Femur (tissue), 1 donor: ENCODE measurements at regions not wholly inside any gene's neighbourhood (a gene's known extent, or its start where the extent isn't known, plus 50 kb on each side); places are given as distances from the start of the nearest gene placed in this dataset.
"Not testable (repeated sequence)": the region's sequence is repeated elsewhere in the genome, so short reads cannot be mapped to it uniquely, and the experiment has no call there.

ENCODE experiments used
- DNase-seq: peaks from one replicate; pipeline ENCODE4 v3.0.0-alpha.2; 2017

DNA sequence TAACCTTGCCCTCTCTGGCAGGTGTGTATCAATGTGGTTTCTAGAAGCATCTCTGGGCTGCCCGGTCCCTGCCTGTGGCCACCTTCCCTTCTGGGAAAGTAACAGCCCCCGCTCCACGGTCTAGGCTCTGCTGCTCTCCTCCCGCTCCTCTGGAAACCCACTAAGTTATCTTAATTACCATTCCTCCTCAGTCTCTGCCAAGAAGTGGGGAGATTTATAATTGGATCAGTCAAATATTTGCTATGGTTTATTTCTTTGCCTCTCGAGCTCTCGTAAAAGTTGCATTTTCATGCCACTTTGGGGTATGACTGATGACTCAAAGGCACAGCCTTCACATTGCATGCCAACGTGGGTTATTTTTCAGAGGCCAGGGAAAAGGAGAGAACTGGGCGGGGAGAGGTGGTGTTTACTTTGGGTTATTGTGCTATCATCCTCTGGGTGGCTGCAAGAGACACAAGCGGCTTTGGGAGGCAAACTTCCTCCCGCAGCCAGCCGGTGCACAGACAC, 205.3 kb upstream of the WWC1 start:
- no peak for DNase-seq

DNA sequence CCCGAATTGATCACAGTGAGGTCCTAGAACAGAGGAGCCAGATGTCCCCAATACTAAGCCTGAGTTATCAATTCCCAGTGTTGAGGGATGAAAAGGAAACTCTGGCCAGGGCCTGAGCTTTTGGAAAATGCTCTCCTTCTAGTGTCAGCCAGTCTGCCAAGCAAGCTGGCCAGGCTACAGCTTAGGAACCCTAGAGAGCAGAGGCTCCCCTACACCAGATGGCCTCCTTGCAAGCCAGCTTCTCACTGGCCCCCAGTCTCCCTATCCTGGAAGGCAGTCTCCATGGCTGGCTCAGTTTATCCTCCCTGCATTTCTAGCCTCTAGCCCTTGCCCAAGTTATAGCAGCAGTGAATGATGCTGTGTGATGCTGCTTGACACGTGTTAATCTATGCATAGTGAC, 204.7 kb upstream of the WWC1 start:
- DNase-seq = no peak

DNA sequence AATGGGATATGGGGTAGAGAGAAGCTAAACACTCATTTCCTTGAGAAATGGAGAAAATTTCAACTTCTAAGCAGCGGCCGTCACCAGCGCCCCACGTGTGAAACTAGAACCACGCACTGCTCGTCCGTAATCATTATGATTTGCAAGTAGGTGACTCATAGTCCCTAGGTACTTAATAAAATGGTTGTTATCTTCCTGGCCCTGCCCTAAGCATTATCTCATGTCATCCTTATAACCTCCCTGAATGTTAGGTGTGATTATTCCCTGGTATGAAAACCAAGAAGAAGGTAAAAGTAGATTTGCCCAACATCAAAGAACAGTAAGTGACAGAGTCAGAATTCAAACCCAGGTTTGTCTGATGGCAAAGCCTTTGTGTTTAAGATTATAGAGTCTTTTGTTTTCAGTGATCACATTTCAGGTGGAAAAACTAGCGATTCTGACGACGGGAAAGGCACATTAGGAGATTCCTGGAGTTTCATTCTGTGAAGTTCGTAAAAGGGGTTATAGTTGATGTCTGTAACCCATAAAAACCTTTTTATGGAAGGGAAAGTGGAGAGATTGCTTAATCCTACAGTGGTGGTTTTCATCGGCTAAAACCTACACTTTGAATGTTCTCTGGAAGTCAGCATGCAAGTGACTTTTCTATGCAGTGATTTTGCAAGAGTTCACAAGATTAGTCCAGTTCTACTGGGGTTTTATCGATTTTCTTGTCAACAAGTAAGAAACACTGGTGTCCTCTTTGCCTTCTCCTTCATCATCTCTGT, 202.9 kb upstream of the WWC1 start:
- DNase-seq = no peak

DNA sequence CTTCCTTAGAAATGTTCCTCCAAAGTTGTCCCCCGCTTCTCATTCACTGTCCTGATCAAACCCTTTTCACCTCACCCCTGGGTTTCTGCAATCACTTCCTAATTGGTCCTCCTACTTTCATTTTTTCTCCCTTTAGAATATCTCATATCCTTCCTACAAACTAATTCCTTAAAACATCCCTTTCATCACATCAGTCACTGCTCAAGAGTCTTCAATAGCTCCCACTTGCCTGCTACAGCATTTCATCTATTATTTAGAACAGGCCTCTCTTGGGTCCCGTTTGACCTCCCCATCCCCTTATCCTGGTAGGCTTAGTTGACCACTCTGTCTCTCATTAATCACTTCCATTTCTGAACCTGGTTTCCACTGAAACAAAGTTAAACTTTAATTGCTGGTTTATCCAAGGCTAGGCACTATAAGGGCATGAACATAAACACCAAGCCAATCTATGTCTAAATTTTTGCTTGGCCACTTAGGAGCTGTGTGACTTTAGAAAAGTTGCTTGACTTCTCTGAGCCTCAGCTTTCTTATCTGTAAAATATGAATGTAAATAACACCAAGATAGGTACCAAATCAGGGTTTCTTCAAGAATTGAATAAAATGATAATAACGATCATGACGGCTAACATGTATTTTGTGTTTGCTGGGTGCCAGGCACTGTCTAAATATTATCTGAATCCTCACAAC, 202.1 kb upstream of the WWC1 start:
- no peak for DNase-seq

DNA sequence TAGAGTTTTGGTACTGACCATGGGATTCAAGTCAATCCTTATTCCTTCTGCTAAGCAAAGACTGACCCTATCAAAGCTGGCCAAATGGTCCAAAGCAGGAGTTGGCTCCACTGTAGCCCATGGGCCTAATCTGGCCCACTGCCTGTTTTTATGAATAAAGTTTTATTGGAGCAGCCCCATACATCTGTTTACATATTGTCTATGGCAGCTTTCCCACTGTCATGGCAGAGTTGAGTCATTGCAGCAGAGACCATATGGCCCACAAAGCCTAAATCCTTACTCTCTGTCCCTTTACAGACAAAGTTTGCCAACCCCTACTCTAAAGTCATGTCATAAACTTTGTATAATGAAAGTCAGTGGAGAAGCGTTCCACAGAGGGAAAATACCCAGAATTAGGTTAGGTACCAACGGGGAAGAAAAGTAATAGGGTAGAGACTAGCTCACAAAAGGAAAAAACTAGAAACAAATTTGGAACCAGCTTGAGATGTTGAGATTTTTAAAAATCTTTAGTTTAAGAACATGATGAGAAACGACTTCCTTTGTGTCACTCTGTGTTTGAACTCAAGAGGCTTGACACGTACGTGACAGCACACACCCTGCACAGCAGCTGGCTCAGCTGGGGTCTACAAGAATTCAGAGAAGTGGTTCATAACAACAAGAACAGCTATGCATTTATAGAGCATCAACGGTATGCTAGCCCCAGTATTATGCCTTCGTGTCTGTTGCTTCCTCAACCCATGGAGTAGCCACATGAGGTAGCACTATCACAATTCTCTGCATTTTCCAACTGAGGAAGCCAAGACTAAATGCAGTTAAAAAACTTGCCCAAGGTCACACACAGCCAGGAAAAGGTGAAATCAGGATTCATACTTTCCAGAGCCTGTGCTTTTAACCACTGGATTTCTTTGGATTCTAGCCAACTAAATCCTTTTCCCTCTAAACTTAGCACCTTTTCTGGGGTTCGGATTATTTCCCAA, 198.9 kb upstream of the WWC1 start:
- DNase-seq = no peak

DNA sequence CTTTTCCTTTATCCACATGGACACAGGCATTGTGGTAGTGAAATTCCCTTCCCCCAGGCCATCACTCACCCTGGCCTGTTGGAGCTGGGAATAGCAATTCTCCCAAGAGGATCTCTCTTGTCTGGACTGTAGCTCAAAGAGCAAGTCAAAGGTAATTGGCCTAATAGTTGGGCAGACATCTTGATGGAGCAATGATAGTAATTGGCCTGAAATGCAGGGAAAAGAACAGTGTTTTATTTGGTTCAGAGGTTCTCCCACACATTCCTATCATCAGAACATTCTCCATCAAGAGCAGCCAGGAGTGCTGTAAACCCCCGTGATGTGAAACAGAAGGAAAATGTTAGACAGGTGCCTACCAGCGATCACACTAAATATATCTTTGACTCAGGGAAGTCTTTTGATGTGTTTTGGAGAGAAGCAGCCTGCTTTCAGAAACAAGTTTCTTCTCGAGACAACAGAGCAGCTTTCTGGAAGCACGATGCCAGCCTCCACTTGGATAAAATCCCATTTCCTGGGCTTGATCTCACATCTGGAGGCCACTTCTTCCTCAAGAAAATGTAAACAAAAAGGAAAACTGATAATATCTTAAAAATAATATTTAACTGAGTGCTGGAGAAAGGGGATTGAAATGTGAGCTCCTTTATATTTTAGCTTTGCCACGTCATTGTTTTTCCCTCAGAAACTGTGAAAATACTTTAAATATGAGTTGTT, 198.1 kb upstream of the WWC1 start:
- DNase-seq = no peak

GRCh38 chr5:168096525-168096924, 194.9 kb upstream of the WWC1 start:
- DNase-seq = no peak

- no peak for DNase-seq
These were observed 193.4 kb upstream of the WWC1 start for GRCh38 chr5:168097876-168098653.

- DNase-seq = no peak
These were observed 190.1 kb upstream of the WWC1 start for GRCh38 chr5:168101352-168101751.

DNA sequence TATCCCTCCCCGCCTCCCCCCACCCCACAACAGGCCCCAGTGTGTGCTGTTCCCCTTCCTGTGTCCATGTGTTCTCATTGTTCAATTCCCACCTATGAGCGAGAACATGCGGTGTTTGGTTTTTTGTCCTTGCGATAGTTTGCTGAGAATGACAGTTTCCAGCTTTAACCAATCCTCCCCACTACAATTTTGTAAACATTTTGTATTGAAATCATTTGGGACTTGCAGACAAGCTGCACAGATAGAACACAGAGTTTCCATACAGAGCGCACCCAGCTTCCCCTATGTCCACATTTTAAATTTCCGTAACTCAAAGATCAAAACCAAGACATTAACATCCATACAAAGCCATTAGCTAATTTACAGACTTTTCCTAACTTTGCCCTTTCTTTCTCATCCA, 188.4 kb upstream of the WWC1 start:
- not testable (repeated sequence) for DNase-seq

- DNase-seq = no peak
These were observed 187.1 kb upstream of the WWC1 start for GRCh38 chr5:168104350-168104749.

DNA sequence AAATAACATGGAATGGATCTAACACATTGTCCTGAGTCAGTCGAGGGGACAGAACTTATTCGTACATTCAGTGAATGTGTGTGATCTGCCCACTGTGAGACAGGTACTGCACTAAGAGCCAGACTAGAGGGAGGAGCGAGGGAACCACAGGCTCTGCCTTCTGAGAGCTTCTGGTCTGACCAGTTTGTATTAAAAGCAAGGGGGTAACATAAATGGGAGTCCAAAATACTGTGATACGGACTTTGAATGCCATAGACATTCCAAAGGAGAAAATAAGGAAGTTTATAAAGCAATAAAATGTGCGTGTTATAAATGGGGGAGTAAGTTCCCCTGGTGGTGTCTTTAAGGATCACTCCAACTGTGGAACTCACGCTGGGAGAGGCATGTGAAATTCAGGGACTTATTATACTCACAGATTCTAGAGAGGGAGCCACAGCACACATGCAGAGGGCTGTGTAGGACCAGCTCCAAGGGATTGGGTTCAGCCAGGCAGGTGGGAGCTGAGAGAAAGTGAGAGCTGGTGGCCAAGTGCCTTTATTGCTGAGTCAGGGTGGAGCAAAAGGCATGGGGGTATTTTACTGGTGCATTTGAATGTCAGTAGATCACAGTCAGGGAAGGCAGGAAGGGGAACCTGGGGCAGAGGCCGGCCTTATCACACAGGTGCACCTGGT, 186.5 kb upstream of the WWC1 start:
- DNase-seq = no peak

DNA sequence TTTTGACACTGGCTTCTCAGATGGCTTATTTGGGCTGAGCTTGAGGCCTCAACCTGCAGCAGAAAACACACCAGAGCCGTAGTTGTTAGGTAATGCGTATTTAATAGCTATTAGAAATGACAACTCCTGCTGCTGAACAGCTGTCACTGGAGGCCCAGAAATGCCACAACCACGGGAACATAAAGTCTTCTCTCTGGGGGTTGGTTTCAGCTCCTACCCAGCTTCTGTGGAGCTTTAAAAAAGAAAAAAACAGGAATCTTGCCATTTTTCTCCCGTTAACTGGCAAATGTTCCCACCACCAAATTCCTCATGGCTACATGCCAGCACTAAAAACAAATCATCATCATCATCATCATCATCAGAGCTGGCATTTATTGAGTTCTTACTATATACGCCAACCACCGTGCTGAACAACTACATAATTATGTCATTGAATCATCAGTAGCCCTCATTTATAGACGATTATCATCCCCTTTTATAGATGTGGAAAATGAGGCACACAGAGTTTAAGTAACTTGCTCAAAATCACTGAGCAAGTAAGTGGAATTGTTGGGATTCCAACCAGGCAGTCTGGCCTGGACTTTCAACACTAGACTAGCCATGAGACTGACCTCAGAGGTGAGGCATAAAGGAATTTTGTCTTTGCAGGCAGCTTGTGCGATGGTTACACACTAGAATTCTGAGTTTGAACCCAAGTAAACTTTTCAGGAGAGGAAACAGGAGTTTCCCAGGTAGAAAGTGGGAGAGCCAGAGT, 185.3 kb upstream of the WWC1 start:
- DNase-seq = no peak

GRCh38 chr5:168109441-168109840, 182.0 kb upstream of the WWC1 start:
- no peak for DNase-seq

DNA sequence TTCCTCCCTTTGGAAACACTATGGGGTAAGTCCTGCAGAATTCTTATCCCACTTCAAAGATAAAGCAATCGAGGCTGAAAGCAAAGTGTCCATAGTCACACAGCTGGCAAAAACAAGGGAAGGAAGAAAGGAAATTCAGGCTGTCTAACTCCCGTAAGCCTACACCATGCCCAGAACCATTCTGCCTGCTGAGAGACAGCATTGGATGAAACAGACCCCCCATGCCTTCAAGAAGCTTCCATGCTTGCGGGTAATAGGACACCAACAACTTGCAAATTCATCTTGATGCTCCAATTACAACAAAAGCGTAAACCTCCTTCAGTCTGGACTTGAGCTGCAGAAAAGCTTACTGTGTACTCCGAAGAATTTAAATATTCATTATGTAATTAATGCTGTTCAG, 181.1 kb upstream of the WWC1 start:
- no peak for DNase-seq

GRCh38 chr5:168110870-168111832, 180.3 kb upstream of the WWC1 start:
- DNase-seq = no peak

GRCh38 chr5:168114444-168115017, 176.9 kb upstream of the WWC1 start:
- no peak for DNase-seq

DNA sequence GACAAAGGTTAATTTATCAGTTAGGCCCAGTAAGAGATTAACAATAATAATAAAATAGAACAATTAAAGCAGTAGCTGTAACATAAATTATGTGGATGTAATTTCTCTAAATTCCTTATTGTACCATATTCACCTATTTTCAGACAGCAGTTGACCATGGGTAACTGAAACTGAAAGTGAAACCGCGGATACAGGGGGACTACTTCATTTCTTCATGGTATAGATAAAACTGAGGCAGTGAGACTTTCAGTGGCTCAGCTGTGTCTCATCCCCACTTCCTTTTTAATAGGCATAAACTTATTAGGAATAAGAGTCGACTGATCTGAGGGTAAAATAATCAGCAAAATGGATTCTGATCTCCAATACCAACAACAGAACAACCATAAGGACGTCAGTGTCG, 174.0 kb upstream of the WWC1 start:
- DNase-seq = no peak
